ENCODE measurements at regions not wholly inside any gene's neighbourhood (a gene's known extent, or its start where the extent isn't known, plus 50 kb on each side); places are given as distances from the start of the nearest gene placed in this dataset.

GRCh38 chr20:11217326-11218172 lies 543.8 kb upstream of the JAG1 start:
- TF ChIP-seq CTCF (IDR thresholded peaks at IDR 0.05): no peak
- TF ChIP-seq POLR2A (IDR thresholded peaks at IDR 0.05): no peak

Data from lower leg skin (tissue), 3 donors.